GM10248 (cell line): ENCODE measurements at regions not wholly inside any gene's neighbourhood (a gene's known extent, or its start where the extent isn't known, plus 50 kb on each side); places are given as distances from the start of the nearest gene placed in this dataset.

Source experiments
- CTCF ChIA-PET: fragments of 300-600 bp; sonication (Branson Sonifier 250); formaldehyde crosslinking; extraction: SDS; loops from one replicate; lab custom pipeline; 2021; ENCODE audit warnings: antibody characterized with exemption; lab: Yijun Ruan, JAX
- POLR2A ChIA-PET: fragments of 350-650 bp; sonication (Branson Sonifier 250); formaldehyde crosslinking; extraction: SDS; loops from one replicate; lab custom pipeline; 2020; ENCODE audit warnings: antibody characterized with exemption; lab: Yijun Ruan, JAX
- DNase-seq: peaks from one replicate; pipeline ENCODE4 v3.0.0; 2012; ENCODE audit errors: extremely low spot score
- CTCF ChIP-seq: IDR thresholded peaks from 2 replicates; pipeline ENCODE4 v1.5.1; 2012; ENCODE audit warnings: mild to moderate bottlenecking, low read depth; ENCODE audit errors: extremely low read depth, missing control alignments, control extremely low read depth

- ChIA-PET POLR2A (no interaction called here), CTCF (no interaction called here)
- no peak for TF ChIP-seq CTCF
- no peak for DNase-seq
Measured at GRCh38 chr5:44664711-44665100, 144.0 kb upstream of the MRPS30 start.

GRCh38 chr5:44663991-44664710, 144.6 kb upstream of the MRPS30 start:
- ChIA-PET CTCF (no interaction called here), POLR2A (no interaction called here)
- no peak for TF ChIP-seq CTCF
- DNase-seq: no peak

GRCh38 chr5:44661851-44662250, 146.9 kb upstream of the MRPS30 start:
- DNase-seq: no peak
- ChIA-PET CTCF (no interaction called here), POLR2A (no interaction called here)
- no peak for TF ChIP-seq CTCF

GRCh38 chr5:44660251-44660650, 148.5 kb upstream of the MRPS30 start:
- no peak for DNase-seq
- ChIA-PET CTCF (no interaction called here), POLR2A (no interaction called here)
- TF ChIP-seq CTCF: no peak

DNA sequence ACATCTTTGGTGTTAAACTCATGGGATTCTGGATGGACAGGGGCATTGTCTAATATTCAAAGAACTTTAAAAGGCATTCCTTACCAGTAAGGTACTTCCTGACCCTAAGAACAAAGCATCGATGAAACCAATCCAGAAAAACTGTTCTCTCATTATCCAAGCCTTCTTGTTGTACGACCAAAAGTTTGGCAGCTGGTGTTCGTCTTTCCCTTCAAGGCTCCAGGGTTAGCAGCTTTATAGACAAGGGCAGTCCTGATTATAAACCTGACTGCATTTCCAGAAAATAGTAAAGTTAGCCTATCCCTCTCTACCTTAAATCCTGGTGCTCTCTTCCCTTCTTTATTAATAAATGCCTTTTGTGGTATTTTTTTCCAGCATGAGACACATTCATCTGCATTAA, 149.4 kb upstream of the MRPS30 start:
- CTCF ChIA-PET: no interaction called here
- POLR2A ChIA-PET: no interaction called here
- DNase-seq: no peak
- TF ChIP-seq CTCF: no peak

- POLR2A ChIA-PET: no interaction called here
- CTCF ChIA-PET: no interaction called here
- TF ChIP-seq CTCF: no peak
- DNase-seq: no peak
Measured at GRCh38 chr5:44652674-44653073, 156.1 kb upstream of the MRPS30 start.
